GM19240 (cell line): ENCODE measurements at regions not wholly inside any gene's neighbourhood (a gene's known extent, or its start where the extent isn't known, plus 50 kb on each side); places are given as distances from the start of the nearest gene placed in this dataset.
"Not testable (repeated sequence)": the region's sequence is repeated elsewhere in the genome, so short reads cannot be mapped to it uniquely, and the experiment has no call there.

Experiments used
- DNase-seq: peaks from one replicate; pipeline ENCODE4 v3.0.0; 2011; ENCODE audit warnings: low spot score; ENCODE audit not compliant: insufficient read length

DNA sequence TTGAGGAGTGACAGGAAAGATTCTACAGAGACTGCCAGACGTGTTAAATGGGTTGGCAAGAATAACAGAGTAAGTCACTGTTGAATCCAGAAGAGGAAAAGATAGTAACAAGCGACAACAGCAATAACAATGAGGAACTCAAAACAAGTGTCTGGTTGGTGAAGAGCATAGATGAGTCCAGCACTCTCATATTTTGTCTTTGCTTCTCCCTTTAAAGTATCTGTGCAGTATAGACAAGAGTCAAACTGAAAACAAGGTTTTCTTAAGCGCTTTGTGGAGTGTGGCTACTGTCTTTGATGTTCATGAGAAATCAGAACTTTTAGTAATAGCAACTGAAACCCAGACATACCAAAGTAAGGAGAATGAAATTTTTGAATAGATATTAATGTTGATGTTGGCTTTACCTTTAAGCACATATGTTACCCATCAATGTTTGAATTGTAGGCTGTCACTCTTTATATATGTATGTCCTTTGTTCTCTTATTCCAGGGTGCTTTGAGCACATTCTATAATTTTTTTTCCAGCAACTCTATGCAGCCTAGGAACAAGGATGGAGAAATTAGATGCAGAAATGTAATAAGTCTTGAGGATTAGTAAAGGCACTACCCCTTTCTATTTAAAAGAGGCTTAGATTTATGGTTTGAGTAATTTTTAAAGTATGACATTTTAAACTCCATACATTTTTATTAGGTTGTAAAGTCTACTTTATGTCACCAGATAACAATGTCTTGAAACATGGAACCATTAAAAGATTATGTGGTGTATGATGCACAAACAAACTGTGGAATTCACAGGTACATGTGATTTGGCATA, 185.5 kb downstream of the NFKBIZ start:
- DNase-seq, result no peak

DNA sequence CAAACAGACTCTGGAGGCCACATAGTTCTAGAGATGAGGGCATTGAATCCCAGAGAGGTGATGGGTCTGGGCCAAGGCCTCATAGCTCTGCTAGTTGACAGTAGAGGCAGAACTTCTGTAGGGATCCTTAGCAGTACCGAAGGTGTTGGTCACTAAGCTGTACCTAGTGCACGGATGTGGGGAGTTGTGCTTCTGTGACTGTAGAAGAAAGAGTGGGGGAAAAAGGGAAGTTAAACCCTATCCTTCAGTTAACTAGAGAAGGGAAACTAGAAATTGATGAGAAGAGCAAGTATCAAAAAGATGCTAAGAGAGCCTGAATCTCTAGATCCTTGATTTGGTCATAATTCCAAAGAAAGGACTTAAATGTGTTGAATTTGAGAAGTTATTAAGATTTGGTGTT, 186.7 kb downstream of the NFKBIZ start:
- no peak for DNase-seq

DNA sequence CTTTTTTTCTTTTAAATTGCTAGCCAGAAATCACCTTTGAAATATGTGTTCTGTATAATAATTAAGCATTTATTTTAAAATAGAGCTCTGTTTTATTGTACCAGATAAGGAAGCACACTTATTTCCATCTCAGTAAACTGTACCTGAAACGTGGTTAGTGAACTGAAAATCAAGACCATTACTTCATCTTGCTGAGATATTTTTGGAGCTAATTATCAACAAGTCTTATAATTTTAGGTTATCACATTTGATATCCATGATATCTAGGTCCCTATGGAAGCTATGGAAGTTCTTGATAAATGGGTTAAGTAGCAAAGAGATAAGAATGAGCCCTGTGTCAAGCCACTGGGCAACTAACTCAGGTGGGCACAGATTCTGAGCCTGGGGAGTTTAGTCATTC, 187.2 kb downstream of the NFKBIZ start:
- no peak for DNase-seq

DNA sequence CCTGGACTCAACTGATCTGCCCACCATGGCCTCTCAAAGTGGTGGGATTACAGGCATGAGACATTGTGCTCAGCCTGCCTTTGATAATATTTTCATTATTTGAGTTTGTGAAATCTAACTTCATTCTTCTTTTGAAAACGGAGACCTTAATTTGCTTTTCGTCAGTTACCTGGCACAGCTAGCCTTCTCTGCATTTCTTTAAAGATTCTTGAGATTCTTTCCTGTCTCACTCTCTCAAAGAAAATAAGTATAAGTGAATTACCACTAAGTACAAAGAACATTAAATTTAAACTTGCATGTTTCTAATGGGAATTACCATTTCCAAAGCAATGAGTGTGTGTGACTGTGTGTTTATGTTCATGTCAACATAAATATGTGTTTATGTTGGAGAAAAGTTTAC, 187.9 kb downstream of the NFKBIZ start:
- DNase-seq, result no peak

DNA sequence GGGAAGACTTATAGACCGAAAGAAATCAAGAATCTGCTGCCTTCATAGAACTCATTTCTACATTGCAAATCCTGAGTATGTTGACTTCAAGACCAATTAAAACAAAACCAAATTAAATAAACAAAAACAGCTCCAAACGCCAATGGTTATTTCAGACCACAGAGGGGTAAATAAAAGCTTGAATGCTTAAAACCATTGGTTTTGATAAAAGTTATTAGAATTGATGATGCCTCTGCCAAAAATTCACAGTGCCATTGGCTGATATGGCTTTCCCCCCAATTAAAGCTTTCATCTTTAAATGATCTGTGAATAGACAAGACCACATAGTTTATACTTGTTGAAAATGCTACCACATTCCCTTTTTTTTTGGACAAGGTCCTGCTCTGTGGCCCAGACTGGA, 188.5 kb downstream of the NFKBIZ start:
- DNase-seq, result no peak

DNA sequence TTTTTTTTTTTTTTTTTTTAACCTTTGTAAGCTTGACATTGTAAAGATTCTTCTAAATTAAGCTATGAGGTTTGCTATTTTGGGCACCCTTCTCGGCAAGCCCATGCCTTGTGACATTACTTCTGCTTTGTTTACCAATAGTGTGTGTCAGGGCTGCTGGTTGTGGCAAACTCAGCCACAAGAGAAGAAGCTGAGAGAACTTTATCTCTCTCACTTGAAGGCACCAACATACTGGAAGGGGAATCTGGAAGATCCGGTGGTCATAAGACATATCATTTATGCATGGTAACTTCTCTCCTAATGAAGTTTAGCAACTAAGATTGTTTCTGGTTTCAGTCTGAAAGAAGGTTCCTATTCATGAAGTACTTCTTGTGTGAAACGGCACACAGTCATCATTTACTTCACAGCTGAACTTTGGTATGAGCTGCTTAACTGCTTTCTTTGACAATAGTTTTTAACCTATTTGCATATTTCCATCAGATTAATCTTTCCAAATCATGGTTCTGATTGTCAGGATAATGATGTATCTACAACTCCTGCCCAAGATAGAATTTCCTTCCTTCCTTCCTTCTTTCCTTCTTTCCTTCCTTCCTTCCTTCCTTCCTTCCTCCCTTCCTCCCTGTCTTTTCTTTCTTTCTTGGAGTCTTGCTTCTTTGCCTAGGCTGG, 189.3 kb downstream of the NFKBIZ start:
- no peak for DNase-seq

DNA sequence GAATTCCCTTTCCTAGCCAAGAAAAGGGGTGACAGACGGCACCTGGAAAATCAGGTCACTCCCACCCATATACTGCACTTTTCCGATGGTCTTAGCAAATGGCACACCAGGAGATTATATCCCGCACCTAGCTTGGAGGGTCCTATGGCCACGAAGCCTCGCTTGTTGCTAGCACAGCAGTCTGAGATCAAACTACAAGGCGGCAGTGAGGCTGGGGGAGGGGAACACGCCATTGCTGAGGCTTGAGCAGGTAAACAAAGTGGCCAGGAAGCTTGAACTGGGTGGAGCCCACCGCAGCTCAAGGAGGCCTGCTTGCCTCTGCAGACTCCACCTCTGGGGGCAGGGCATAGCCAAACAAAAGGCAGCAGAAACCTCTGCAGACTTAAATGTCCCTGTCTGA, 190.8 kb downstream of the NFKBIZ start:
- DNase-seq, result not testable (repeated sequence)

DNA sequence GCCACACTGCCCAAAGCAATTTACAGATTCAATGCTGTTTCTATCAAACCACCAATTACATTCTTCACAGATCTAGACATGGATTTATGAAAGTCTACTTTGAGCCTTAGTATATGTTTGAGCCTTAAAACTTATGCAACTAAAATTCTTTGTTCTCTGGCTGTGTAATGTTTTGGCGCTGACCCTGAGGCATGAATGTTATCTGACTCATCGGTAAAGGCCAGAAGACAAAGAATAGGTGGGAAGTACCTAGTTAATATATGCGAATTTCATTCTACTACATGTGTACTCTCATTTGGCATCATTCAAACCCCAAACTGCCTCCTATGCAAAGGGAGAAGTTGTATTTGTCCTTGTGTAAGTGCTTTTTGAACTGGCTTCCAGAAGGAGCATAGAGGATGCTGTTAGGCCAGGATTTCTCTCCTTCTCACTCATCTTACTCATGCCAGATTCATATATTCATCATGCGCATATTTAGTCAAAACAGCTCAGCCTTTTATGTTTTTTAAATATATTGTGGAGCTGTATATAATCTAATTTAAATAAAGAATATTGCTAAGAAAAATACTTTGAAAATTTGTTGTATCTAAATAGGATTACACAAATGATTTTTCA, 204.2 kb downstream of the NFKBIZ start:
- no peak for DNase-seq

DNA sequence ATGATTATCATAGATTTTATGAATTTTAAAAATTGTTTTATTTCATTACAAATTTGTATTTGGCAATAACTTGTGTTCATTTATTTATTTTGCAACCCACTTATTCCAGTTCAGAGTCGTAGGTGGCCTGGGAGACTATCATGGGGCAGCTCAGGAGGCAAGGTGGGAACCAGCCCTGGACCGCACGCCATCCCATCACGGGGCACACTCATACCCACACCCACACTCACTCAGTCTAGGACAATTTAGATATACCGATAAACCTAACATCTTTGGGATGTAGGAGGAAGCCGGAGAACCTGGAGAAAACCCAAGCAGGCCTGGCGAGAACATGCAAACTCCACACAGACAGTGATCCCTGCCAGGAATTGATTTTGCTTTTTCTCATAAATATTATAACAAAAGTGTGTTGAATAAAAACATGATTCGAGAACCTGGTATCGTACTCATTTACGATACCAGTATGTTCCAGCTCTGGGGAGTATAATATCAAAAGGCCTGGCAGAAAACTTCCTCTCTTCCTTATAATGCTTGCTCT, 205.3 kb downstream of the NFKBIZ start:
- no peak for DNase-seq

DNA sequence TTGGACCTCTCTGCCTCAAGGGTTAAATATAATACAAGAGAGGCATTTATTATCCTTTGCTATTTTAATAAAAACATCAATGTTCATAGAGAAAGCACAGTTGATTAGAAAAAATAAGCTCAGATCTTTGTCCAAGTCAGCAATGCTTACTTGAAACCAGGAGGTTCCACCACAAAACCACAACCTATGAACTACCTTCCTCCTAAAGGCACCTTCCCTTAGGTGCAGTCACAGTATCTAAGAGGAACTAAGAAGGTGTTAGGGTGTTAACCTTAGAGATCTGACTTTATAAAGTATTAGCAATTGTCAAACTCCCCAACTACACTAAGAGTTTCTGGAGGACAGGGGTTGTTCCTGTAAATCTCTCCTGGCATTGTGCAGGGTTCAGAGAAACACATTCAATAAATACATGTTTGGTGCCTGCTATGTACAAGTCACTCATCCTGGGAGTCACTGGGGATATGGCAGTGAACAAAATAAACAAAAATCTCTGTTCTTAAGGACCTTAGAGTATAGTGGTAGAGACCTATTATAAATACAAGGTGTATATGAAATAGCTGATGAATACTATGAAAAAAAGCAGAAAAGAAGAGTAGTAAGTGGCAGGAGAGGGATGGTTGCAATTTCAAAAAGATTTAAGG, 208.6 kb downstream of the NFKBIZ start:
- peak; percentile 30 for DNase-seq

DNA sequence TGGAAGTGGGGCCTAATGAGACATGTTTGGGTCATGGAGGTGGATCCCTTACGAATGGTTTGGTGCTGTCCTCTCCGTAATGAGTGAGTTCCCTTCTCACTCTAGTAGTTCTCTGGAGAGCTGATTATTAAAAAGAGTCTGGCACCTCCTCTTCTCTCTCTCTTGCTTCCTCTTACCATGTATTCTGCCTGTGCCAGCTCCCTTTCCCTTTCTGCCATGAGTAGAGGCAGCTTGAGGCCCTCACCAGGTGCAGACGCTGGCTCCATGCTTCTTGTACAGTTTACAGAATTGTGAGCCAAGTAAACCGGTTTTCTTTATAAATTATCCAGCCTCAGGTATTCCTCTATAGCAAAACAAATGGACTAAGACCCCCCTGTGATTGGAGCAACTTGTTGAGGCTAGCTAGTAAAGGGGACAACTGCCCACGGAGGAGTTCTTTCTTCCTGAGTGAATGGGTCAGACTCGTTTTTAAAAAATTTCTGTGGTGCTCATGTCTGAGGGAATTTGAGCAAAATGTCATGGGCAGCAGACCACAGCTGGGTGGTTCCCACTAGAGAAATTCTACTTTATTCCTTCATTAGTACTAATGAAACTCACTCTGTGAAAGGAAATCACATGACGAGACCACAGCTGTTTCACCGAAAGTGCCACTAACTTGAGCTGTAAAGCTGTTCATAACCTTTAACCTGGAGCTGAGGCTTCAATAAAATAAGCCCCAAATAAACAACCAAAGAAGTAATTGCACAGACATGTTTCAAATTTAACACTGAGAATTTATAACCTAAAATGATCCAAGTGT, 210.0 kb downstream of the NFKBIZ start:
- peak; percentile 20 for DNase-seq

DNA sequence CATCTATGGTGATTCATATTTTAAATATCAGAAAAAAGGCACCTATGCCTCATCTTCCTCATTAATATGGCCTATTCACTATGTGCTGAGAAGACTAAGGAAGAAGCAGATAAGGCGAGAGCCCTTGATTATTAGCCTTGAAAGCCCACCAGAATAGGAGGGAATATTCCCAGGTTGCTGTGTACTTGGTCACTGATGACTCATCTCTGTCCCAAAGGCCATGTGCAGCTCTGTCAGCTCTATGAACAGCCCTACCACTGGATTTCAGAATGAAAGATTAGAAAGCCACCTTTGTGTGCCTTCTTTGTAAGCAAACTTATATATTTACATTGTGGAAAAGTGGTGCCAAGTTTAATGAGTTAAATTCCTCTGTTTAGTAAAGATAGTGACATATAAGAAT, 211.5 kb downstream of the NFKBIZ start:
- DNase-seq, result no peak

DNA sequence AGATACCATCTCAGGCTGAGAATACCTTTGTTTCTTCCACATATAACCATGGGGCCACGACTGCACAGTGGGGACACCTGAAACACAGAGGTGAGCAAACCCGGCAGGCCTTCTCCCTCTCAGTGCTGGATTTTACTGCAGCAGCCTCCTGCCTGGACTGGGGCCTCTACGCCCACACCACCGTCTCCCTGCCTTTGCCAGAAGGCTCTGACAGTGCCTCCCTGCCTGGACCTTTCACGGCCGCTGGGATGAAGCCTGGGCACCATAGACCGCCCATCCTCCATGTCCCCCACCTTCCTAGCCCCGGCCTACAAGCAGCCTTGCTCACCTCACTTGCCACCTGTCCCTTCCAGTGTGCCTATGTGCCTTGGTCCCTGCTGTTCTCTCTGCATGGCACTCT, 214.3 kb downstream of the NFKBIZ start:
- no peak for DNase-seq

DNA sequence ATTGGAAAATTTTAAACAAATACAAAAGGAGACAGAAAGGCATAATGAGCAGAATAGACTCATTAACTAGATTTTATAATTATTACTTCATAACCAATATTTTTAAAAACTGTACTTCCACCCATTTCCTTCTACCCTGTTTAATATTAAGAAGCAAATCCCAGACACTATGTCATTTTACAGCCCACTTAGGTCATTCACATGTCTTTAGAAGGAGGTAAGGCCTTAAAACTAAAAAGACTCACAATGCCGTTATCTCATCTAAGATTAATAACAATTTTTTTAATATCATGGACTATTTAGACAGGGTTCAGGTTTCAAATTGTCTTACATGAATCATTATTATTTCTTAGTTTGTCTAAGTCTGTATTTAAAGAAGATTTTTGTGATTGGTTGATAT, 217.2 kb downstream of the NFKBIZ start:
- no peak for DNase-seq

DNA sequence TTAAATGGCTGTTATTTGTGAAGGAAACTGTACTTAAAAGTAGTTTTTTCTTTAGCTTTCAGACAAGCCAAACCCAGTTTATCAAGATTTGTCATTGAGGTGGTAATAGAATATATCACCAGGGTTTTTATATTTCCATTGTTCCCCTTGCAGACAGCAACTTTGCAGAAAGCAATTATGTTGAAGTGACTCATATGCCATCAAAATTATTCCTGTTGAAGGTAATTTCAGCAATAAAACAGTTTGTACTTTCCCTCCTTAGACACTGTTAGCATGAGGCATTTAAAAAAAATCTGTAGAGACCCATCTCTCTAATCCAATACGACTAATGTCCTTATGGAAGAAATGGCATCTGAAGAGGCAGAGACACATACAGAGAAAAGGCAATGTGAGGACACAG, 219.0 kb downstream of the NFKBIZ start:
- no peak for DNase-seq

DNA sequence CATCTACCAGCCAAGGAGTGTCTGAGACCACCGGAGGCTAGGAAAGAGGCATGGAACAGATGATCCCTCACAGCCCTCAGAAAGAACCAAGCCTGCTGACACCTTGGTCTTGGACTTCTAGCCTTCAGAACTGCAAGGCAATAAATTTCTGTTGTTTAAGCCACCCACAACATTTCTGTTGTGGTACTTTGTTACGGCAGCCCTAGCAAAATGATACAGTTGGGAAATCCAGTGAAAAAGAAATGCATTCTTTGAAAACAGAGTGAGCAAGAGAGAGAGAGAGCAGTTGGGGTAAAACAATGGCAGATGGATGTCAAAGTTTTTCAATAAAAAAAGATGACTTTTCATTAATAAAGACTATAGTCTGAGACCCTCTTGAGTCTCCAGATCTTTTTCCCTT, 219.4 kb downstream of the NFKBIZ start:
- DNase-seq, result no peak

DNA sequence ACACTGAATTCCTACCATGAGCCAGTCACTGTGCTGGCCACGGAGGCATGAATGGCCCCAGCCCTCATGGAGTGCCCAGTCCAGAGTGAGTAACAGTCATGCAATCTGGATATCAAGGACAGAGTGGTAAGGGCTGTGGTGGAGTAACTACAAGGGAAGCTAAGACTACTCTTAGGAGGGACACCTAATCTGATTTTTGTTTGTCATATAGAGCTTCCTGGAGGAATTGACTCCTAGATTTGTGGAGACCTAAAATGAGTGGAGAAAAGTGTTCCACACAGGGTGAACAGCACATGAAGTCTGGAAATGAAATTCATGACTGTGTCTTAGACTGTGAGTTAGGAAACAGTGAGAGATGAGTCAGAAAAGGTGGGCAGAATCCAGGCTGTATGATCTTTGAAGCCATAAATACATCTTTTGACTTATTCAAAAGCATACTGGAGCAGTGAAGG, 219.9 kb downstream of the NFKBIZ start:
- DNase-seq, result no peak

DNA sequence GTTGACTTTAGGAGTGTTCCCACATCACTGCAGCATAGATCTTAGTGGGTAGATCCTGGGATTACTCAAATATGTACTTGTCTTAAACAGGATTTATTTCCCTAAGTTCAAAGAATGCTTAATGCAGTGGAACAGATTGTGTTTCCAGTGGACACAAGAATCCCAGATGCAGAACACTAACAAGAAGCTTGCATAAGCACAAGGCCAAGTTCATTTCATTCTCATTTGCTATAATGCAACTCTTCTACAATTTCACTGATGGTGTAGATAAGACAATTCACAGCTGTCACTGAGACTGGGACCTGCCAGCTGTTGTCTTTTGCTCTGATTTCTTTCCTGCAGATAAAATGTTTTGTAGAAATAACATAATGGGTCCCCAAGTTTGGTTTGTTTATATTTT, 225.6 kb downstream of the NFKBIZ start:
- DNase-seq, result no peak

DNA sequence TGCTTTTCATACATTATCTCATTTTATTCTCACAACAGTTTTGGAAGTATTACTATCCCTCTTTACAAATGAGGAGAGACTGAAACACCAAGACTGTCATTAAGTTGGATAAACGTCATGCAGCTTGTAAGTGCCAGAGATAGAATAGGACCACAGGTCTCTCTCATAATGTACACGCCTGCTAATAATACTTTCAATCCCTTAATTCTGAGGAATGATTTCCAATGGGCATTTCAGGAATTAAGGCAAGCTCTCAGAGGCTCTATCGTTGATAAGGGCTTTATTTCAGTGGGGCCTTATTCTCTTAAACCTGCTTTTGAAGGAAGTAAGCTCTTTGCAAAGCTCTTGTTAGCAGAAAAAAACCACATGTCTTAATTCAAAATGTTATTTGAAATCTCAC, 229.1 kb downstream of the NFKBIZ start:
- no peak for DNase-seq

DNA sequence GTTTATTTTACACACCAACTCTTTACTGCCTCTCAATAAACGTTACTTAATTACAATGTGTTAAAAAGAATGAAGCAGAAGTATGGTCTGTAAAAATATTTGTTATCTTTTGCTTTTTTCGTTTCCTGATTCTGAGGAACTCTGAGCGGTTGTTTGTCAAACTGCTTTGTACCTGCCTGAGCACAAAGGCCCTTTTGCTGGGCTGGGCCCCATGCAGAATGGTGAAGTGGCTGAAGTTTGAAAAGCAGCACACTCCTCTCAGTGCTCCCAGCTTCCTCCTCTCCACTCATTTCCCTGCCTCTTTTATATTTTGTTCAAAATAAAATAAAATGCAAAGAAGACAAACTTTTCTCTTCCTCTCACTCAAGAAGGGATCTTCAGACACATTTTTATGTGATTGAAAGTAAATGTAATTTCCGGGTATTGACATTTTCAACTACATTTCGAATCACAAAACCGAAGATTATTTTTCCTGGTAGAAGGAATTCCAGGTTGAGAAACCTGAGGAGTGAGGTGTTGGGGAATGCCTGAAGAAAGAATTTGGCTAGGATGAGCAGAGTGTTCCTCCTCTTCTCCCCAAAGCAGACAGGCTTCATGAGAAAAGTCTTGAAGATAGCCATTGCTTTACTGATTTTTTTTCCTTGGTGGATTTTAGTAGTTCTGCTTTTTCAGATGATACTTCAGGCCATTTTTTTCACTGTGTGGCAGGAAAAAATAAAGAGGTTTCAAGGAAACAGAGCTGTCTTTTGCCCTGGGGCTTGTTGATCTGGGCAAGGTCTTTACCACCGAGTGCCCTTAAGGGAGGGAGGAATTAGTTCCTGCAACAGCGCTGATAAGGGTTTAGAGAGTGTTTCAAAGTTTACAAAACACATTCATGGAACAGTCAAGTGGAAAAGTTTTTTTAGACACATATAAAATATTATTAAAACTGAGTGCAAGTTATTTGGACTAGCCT, 229.8 kb downstream of the NFKBIZ start:
- no peak for DNase-seq
